HCT116 (cell line): ENCODE measurements at regions not wholly inside any gene's neighbourhood (a gene's known extent, or its start where the extent isn't known, plus 50 kb on each side); places are given as distances from the start of the nearest gene placed in this dataset.

Experiments used
- ATAC-seq: fragments of 200-7000 bp; cut with Tn5 transposase; 2 replicates; pipeline ENCODE4 v1.9.1; 2020; ENCODE audit warnings: mild to moderate bottlenecking, moderate library complexity
- BruUV-seq: library from RNA; stranded (reverse); fragments of 400-500 nt; replicated peaks from 2 replicates; lab custom pipeline; 2021; lab: Mats Ljungman, UMichigan
- CTCF ChIA-PET: fragments of 300-600 bp; sonication (Branson Sonifier 250); formaldehyde crosslinking; loops from one replicate; lab custom pipeline; 2021; ENCODE audit warnings: antibody characterized with exemption; lab: Charles Lee
- POLR2A ChIA-PET: fragments of 300-600, 350-600 bp; sonication (Branson Sonifier 250); formaldehyde crosslinking; loops from one replicate; lab custom pipeline; 2021; ENCODE audit warnings: antibody characterized with exemption; lab: Charles Lee
- RAD21 ChIA-PET, 2 experiments: fragments of 300-600 bp; sonication (Branson Sonifier 250); formaldehyde crosslinking; loops; one replicate each; lab custom pipeline; 2023; ENCODE audit warnings: low total read pairs in 2 of 2; ENCODE audit not compliant: uncharacterized antibody in 2 of 2, unreplicated experiment in 2 of 2, low non-redundant PET in 1 of 2; lab: Charles Lee
- DNase-seq: peaks from one replicate; pipeline ENCODE4 v3.0.0-alpha.2; 2010; ENCODE audit warnings: low read depth, low spot score
- H2AFZ ChIP-seq: fragments of 200-600 bp; shearing (Covaris generic), sonication (generic); 2 replicates; pipeline ENCODE4 v1.6.1; 2017; ENCODE audit warnings: low read depth, mixed run types, mixed read lengths, antibody characterized with exemption, low read length; ENCODE audit not compliant: poor library complexity, severe bottlenecking
- H3K27ac ChIP-seq: 2 replicates; pipeline ENCODE4 v1.5.1; 2012; ENCODE audit warnings: low read depth, low read length
- H3K27me3 ChIP-seq: fragments of 200-600 bp; sonication (generic); 2 replicates; pipeline ENCODE4 v1.6.1; 2016; ENCODE audit warnings: mixed run types, low read length, mixed read lengths; ENCODE audit not compliant: insufficient read depth
- H3K36me3 ChIP-seq, 2 experiments: fragments of 200-500 bp in 1 of 2; fragments of 200-600 bp in 1 of 2; sonication (Bioruptor generic) in 1 of 2; sonication (generic) in 1 of 2; 2 replicates each; pipeline versions ENCODE4 v1.5.1 to v1.6.1; 2014 to 2016; ENCODE audit warnings: low read length in 2 of 2, inconsistent platforms in 1 of 2, mixed read lengths in 1 of 2, mixed run types in 1 of 2; ENCODE audit not compliant: insufficient read depth in 2 of 2, control insufficient read depth in 1 of 2
- H3K4me1 ChIP-seq, 2 experiments: fragments of 200-600 bp in 1 of 2; sonication (generic) in 1 of 2; 2 replicates each; pipeline versions ENCODE4 v1.5.1 to v1.6.1; 2012 to 2017; ENCODE audit warnings: low read length in 2 of 2, inconsistent platforms in 1 of 2, mild to moderate bottlenecking in 1 of 2, mixed read lengths in 1 of 2, mixed run types in 1 of 2, moderate library complexity in 1 of 2; ENCODE audit not compliant: insufficient read depth in 2 of 2, control insufficient read depth in 1 of 2
- H3K4me2 ChIP-seq: fragments of 200-600 bp; sonication (generic); 2 replicates; pipeline ENCODE4 v1.6.1; 2017; ENCODE audit warnings: mixed run types, low read length, mixed read lengths
- H3K4me3 ChIP-seq, 2 experiments: fragments of 200-600 bp in 1 of 2; sonication (generic) in 1 of 2; replicated peaks in 1 of 2; 2 replicates each; pipeline ENCODE4 v1.5.1; 2011 to 2016; ENCODE audit warnings: low read length in 2 of 2, control low read depth in 1 of 2, low read depth in 1 of 2, mild to moderate bottlenecking in 1 of 2, mixed read lengths in 1 of 2, mixed run types in 1 of 2
- H3K79me2 ChIP-seq: fragments of 200-600 bp; sonication (generic); 2 replicates; pipeline ENCODE4 v1.6.1; 2017; ENCODE audit warnings: mild to moderate bottlenecking, mixed run types, low read length, moderate library complexity, mixed read lengths; ENCODE audit not compliant: insufficient read depth
- H3K9ac ChIP-seq: fragments of 200-600 bp; sonication (generic); 2 replicates; pipeline ENCODE4 v1.6.1; 2016; ENCODE audit warnings: low read length, mixed read lengths
- H3K9me2 ChIP-seq: fragments of 200-600 bp; sonication (generic), shearing (Covaris generic); 2 replicates; pipeline ENCODE4 v1.6.1; 2017; ENCODE audit warnings: mixed run types, mild to moderate bottlenecking, moderate library complexity; ENCODE audit not compliant: insufficient read depth
- H3K9me3 ChIP-seq, 2 experiments: fragments of 200-500 bp in 1 of 2; fragments of 200-600 bp in 1 of 2; sonication (Bioruptor generic) in 1 of 2; sonication (generic) in 1 of 2; 2 replicates each; pipeline ENCODE4 v1.6.1; 2014 to 2017; ENCODE audit warnings: low read length in 2 of 2, mixed read lengths in 2 of 2, inconsistent platforms in 1 of 2, low read depth in 1 of 2, mild to moderate bottlenecking in 1 of 2, mixed run types in 1 of 2, moderate library complexity in 1 of 2; ENCODE audit not compliant: control insufficient read depth in 1 of 2, insufficient read depth in 1 of 2
- H4K20me1 ChIP-seq: fragments of 200-600 bp; sonication (generic), shearing (Covaris generic); 2 replicates; pipeline ENCODE4 v1.6.1; 2017; ENCODE audit warnings: mixed run types, mild to moderate bottlenecking, moderate library complexity; ENCODE audit not compliant: insufficient read depth
- CEBPB ChIP-seq: IDR thresholded peaks from 2 replicates; pipeline ENCODE4 v1.6.1; 2012; ENCODE audit warnings: low read depth
- EZH2phosphoT487 ChIP-seq: fragments of 200-600 bp; IDR thresholded peaks from 2 replicates; pipeline ENCODE4 v1.6.1; 2018; ENCODE audit warnings: antibody characterized with exemption, borderline replicate concordance
- SIN3A ChIP-seq: IDR thresholded peaks from 2 replicates; pipeline ENCODE4 v1.6.1; 2012; ENCODE audit warnings: low read depth
- ZNF274 ChIP-seq: fragments of 200-500 bp; sonication (Bioruptor generic); IDR thresholded peaks from 2 replicates; pipeline ENCODE4 v1.6.1; 2014; ENCODE audit warnings: mild to moderate bottlenecking, low read depth, low read length, inconsistent platforms
- intact Hi-C: fragments of 100-400 bp; cut with micrococcal nuclease; formaldehyde crosslinking; loops from 2 replicates; pipeline ENCODE4 v1.10.0; 2022
- TF ChIP-seq, protein P1 (sequence below): IDR thresholded peaks from 2 replicates; pipeline ENCODE4 v1.6.1; 2012; ENCODE audit warnings: low read depth
- TF ChIP-seq, protein P2 (sequence below): IDR thresholded peaks from 2 replicates; pipeline ENCODE4 v1.6.1; 2012

DNA sequence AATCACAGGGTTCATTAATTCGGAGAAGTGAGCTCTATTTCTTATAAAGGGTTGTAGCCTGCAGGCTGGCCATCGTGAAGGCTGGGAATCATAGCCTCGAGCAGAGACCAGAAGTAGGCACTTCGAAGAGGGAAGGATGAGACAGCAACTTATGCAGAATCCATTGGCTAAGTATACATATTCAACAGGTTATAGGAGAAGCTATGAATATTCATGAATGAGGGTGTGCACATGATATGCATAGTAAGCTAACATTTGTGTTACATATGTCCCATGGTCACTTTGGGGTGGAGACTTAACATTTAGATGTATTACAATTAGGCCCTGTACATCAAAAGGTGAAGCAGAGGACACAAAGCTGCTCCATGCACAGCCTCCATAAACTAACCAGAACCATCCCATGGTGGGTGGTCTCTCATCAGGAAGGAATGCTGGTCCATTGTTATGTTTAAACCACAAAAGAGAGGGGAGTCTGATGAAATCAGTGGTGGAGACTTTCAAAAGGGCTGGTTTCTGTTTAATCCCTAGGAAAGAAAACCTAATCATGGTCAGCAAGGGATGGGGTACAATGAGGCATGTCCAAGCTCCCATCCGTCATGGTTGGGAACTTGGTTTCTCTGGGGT is 80.8 kb upstream of the FHIT start:
- H3K79me2 ChIP-seq = no peaks in the 10 kb centered on the region
- no TSS peak for BruUV-seq
- H3K4me3 ChIP-seq = no peak overlapping the region
- no peaks in the 10 kb centered on the region for H3K9me2 ChIP-seq
- peaks cover 72% of the 10 kb centered on the region for H3K27me3 ChIP-seq
- TF ChIP-seq, protein P1, sequence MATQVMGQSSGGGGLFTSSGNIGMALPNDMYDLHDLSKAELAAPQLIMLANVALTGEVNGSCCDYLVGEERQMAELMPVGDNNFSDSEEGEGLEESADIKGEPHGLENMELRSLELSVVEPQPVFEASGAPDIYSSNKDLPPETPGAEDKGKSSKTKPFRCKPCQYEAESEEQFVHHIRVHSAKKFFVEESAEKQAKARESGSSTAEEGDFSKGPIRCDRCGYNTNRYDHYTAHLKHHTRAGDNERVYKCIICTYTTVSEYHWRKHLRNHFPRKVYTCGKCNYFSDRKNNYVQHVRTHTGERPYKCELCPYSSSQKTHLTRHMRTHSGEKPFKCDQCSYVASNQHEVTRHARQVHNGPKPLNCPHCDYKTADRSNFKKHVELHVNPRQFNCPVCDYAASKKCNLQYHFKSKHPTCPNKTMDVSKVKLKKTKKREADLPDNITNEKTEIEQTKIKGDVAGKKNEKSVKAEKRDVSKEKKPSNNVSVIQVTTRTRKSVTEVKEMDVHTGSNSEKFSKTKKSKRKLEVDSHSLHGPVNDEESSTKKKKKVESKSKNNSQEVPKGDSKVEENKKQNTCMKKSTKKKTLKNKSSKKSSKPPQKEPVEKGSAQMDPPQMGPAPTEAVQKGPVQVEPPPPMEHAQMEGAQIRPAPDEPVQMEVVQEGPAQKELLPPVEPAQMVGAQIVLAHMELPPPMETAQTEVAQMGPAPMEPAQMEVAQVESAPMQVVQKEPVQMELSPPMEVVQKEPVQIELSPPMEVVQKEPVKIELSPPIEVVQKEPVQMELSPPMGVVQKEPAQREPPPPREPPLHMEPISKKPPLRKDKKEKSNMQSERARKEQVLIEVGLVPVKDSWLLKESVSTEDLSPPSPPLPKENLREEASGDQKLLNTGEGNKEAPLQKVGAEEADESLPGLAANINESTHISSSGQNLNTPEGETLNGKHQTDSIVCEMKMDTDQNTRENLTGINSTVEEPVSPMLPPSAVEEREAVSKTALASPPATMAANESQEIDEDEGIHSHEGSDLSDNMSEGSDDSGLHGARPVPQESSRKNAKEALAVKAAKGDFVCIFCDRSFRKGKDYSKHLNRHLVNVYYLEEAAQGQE = no peak
- TF ChIP-seq CEBPB (no peak), SIN3A (no peak), ZNF274 (no peak), EZH2phosphoT487 (no peak)
- TF ChIP-seq, protein P2, sequence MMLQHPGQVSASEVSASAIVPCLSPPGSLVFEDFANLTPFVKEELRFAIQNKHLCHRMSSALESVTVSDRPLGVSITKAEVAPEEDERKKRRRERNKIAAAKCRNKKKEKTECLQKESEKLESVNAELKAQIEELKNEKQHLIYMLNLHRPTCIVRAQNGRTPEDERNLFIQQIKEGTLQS = no peak
- H3K36me3 ChIP-seq = no peaks in the 10 kb centered on the region
- H4K20me1 ChIP-seq = no peaks in the 10 kb centered on the region
- ChIA-PET CTCF (no interaction called here), POLR2A (no interaction called here), RAD21 (no interaction called here)
- no peak overlapping the region for H3K27ac ChIP-seq
- ATAC-seq (no peak), DNase-seq (no peak)
- H3K4me2 ChIP-seq = no peak overlapping the region
- intact Hi-C loops = no loop called here
- no peaks in the 10 kb centered on the region for H3K4me1 ChIP-seq
- H3K9ac ChIP-seq = no peak overlapping the region
- H2AFZ ChIP-seq = no peak overlapping the region
- H3K9me3 ChIP-seq = no peaks in the 10 kb centered on the region
